HUES6 (cell line): ENCODE measurements at regions not wholly inside any gene's neighbourhood (a gene's known extent, or its start where the extent isn't known, plus 50 kb on each side); places are given as distances from the start of the nearest gene placed in this dataset.
"Not testable (repeated sequence)": the region's sequence is repeated elsewhere in the genome, so short reads cannot be mapped to it uniquely, and the experiment has no call there.

Experiments
- H3K27ac ChIP-seq: 2 replicates; pipeline ENCODE4 v1.7.0; 2013; ENCODE audit warnings: low read depth, mild to moderate bottlenecking, low read length, inconsistent platforms
- H3K27me3 ChIP-seq: 2 replicates; pipeline ENCODE4 v1.6.1; 2013; ENCODE audit warnings: low read length; ENCODE audit not compliant: control insufficient read depth, insufficient read depth
- H3K36me3 ChIP-seq: 2 replicates; pipeline ENCODE4 v1.6.1; 2013; ENCODE audit warnings: low read length; ENCODE audit not compliant: control insufficient read depth, insufficient read depth
- H3K4me1 ChIP-seq: 2 replicates; pipeline ENCODE4 v1.6.1; 2013; ENCODE audit warnings: low read length; ENCODE audit not compliant: control insufficient read depth, insufficient read depth
- H3K4me3 ChIP-seq: 2 replicates; pipeline ENCODE4 v1.5.1; 2013; ENCODE audit warnings: low read depth, low read length
- H3K9ac ChIP-seq: one replicate; pipeline ENCODE4 v1.6.1; 2013; ENCODE audit warnings: mild to moderate bottlenecking, low read length
- H3K9me3 ChIP-seq: 2 replicates; pipeline ENCODE4 v1.6.1; 2013; ENCODE audit warnings: low read depth, low read length; ENCODE audit not compliant: control insufficient read depth, insufficient read depth

DNA sequence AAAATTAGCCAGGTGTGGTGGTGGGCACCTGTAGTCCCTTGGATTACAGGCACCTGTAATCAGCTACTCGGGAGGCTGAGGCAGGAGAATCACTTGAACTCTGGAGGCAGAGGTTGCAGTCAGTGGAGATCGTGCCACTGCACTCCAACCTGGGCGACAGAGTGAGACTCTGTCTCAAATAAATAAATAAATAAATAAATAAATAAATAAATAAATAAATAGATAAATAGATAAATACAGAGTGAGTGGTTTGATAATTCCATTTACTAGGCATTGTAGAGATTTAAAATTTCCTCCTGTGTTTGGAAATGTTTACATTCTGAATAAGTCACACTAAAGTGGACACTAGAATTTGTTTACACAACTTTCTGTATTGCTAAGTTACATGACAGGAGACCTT, 504.4 kb upstream of the SEL1L start:
- not testable (repeated sequence) for H3K4me1 ChIP-seq, H3K27ac ChIP-seq, H3K36me3 ChIP-seq, H3K9me3 ChIP-seq, H3K27me3 ChIP-seq, H3K9ac ChIP-seq, H3K4me3 ChIP-seq

DNA sequence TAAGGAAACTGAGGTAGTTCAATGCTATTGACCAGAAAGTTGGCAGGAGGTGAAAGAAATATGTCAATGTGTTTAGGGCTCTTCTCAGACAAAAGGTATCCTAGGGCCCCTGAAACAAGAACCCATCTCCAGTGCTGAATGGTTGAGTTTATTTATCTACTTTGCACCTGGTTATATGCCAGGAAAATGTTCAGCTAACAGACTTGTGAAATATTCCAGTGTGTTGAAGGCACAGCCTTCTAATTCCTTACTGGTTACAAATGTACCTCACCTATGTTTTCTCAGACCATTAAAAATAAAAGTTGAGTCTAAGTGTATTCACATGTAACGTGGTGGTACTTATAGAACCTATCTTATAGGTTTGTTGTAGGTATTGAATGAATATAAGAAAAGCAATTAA, 511.7 kb upstream of the SEL1L start:
- Histone ChIP-seq H3K4me3 (no peak overlapping the region), H3K4me1 (no peaks in the 10 kb centered on the region), H3K9me3 (no peaks in the 10 kb centered on the region), H3K27ac (no peak overlapping the region), H3K27me3 (no peaks in the 10 kb centered on the region), H3K9ac (no peak overlapping the region), H3K36me3 (no peaks in the 10 kb centered on the region)

DNA sequence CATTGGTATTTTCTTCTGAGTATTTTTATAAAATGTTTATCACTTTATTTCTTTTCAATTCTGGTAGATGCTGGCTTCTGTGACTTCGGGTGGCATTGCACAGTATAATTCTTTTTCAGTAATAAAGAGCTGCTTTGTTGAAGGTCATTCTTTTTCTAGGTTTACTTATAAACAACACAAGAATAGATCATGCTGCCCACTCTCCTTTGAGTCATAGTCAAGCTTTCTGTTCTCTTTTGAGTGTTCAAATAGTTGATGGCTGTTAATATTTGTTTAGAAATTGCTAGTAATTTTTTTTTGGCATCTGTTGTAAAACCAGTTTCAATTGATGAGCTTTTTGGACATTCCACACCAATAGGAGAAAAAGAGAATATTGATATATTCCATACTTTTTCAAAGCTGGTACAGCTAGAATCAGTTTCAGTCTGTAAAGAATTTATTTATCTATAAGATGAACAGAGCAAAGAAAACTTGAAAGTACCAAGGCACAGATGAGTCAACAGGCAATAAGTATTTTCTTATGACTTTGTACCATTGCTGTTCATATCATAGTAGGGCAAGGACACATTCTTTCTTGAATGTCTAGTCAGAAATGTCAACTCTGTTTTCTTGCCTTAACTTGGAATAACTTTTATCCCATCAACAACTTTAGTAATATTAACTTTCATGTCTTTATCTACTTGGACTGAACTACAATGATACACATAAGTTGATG, 513.0 kb upstream of the SEL1L start:
- H3K4me3 ChIP-seq, result no peak overlapping the region
- no peak overlapping the region for H3K27ac ChIP-seq
- no peaks in the 10 kb centered on the region for H3K27me3 ChIP-seq
- no peak overlapping the region for H3K9ac ChIP-seq
- no peaks in the 10 kb centered on the region for H3K36me3 ChIP-seq
- no peaks in the 10 kb centered on the region for H3K4me1 ChIP-seq
- H3K9me3 ChIP-seq, result no peaks in the 10 kb centered on the region

DNA sequence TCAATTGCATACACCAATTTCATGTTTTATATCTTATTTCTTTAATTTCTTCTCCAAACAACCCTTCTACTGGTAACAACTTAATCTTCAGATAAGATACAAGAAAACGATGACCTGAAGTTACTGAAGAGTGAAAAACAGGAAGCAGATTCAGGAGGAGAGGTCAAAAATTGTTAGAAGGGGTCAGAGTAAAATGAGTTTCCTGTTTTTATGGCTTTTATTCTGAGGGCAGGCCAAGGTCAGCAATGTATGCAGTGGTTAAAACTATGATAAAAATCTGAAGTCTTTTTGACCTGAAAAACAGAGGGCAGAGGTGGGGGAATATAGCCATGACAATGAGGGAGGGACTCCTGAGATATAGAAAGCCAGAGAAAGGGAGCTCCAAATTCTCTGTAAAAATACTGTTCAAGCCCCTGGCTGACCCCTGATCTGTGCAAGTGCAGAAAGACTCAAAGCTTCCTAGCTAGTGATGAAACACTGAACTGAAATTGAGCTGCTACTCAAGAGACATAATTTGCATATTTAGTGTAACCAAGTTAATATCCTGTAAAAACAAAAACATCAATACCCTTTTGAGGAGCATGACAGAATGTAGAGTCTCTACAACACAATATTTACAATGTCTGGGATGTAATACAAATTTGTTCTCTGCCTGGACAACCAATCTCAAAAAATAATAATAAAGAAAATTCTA, 514.3 kb upstream of the SEL1L start:
- no peak overlapping the region for H3K27ac ChIP-seq
- H3K4me1 ChIP-seq, result no peaks in the 10 kb centered on the region
- no peak overlapping the region for H3K9ac ChIP-seq
- H3K4me3 ChIP-seq, result no peak overlapping the region
- H3K9me3 ChIP-seq, result no peaks in the 10 kb centered on the region
- no peaks in the 10 kb centered on the region for H3K27me3 ChIP-seq
- no peaks in the 10 kb centered on the region for H3K36me3 ChIP-seq

DNA sequence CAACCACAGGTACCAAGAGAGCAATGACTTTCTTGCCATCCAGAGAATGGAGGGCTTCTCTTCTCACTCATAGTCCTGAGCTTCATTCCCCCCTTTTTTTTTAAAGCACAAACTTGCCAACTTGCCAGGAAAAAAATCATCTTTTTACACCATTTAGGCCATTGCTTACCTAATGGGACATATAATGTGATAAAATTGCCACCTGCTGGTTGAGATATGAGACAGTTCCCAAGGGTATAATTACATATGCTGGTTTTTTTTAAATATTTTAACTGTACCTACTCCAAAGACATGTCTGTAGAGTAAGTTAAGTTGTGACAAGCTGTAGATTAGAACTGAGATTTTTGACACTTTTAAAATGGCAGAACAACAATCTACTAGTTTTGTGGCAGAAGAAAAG, 519.1 kb upstream of the SEL1L start:
- no peak overlapping the region for H3K4me3 ChIP-seq
- H3K36me3 ChIP-seq, result no peaks in the 10 kb centered on the region
- no peak overlapping the region for H3K9ac ChIP-seq
- H3K9me3 ChIP-seq, result no peaks in the 10 kb centered on the region
- H3K27me3 ChIP-seq, result no peaks in the 10 kb centered on the region
- H3K4me1 ChIP-seq, result no peaks in the 10 kb centered on the region
- H3K27ac ChIP-seq, result no peak overlapping the region

DNA sequence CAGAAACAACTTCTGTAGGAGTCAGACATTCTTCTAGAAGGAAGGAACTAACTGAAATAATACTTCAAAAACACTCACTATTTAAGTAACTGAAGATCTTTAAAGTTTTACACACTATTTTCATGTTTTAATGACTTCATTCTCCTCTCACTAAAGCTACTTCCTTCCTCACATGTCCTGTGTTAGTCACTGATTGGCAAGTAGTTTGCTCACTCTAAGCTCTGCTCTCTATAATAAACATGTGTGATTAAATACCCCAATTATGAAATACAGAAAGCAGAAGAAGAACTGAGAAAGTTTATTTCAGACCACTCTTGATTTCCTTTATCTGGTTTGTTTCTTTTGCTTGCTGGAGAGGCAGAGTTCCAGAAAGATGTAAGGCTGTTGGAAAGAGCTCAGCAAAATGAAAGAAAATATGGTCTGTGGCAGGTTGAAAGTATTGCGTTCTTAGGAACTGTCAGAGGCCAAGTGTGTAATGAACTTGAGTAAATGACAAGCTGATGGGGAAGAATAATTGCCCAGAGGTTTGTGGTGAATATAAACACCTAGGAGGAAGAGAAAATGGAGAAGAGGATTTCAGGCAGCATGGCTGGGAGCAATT, 522.0 kb upstream of the SEL1L start:
- H3K9ac ChIP-seq, result no peak overlapping the region
- no peak overlapping the region for H3K4me3 ChIP-seq
- no peaks in the 10 kb centered on the region for H3K9me3 ChIP-seq
- H3K27ac ChIP-seq, result no peak overlapping the region
- no peaks in the 10 kb centered on the region for H3K36me3 ChIP-seq
- H3K4me1 ChIP-seq, result peaks cover 4% of the 10 kb centered on the region
- no peaks in the 10 kb centered on the region for H3K27me3 ChIP-seq

DNA sequence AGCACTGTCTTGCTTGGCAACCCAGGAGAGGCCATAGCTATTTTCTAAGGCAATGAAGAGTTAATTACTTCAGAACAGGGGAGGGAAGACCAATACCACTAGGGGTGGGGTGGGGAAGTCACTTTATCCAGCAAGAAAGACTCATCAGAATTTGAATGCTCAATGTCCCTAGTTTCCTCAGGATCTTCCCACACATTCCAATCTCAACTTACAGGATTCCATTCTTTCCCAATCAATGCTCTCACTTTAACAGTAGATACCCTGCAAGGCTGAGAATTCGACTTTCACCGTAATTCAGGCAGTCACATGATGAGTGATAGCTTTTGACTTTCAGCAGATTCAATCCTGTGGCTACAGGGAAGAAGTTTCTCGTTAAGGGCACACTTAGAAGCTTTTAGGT, 526.6 kb upstream of the SEL1L start:
- Histone ChIP-seq H3K9me3 (no peaks in the 10 kb centered on the region), H3K27ac (no peak overlapping the region), H3K4me1 (peaks cover 6% of the 10 kb centered on the region), H3K27me3 (no peaks in the 10 kb centered on the region), H3K36me3 (no peaks in the 10 kb centered on the region), H3K9ac (no peak overlapping the region), H3K4me3 (no peak overlapping the region)

DNA sequence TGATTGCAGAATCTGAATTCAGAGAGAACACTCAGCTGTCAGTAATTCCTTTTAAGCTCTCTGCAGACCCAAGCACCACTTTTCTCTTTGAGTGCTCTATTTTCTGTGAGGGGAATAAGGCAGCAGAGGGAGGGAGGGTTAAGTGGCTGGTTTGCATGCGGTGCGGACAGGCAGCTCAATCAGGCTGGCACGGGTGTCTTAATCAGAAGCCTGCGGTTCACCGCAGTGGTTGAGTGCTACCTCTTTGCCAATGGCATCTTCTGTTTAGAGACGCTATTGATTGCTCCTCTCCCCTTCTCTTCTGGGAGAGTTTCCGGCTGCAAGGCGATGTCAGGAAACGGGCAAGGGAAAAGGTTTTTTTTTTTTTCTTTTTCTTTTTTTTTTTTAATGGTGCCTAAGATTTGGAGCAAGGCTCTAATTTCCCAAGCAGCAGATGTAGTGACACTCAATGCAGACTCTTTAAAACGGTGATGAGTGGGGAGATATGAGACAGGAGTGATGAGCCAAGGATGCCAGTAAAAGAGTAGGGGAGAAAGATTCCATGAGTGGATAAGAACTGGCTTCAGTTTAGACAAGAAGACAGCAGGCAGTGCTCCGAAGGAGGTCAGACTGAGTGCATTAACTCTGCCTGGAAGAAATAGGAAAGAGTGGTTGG, 533.7 kb upstream of the SEL1L start:
- Histone ChIP-seq H3K4me1 (no peaks in the 10 kb centered on the region), H3K27me3 (no peaks in the 10 kb centered on the region), H3K9ac (no peak overlapping the region), H3K9me3 (no peaks in the 10 kb centered on the region), H3K27ac (no peak overlapping the region), H3K36me3 (no peaks in the 10 kb centered on the region), H3K4me3 (no peak overlapping the region)

DNA sequence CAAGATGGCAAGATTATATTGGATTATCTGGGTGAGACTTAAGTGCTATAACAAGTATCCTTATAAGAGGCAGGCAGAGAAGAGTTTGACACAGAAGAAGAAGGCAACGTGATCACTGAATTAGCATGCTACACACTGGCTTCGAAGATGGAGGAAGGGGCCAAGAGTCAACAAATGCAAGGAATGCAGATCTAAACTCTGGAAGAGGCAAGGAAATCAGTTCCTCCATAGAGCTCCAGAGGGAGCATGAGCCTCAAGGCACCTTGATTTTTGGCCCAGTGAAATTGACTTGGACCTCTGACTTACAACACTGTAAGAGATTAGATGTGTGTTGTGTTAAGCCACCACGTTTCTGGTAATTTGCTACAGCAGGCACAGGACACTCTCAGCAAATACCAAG, 536.4 kb upstream of the SEL1L start:
- no peak overlapping the region for H3K9ac ChIP-seq
- no peak overlapping the region for H3K4me3 ChIP-seq
- H3K27ac ChIP-seq, result no peak overlapping the region
- no peaks in the 10 kb centered on the region for H3K27me3 ChIP-seq
- H3K9me3 ChIP-seq, result no peaks in the 10 kb centered on the region
- no peaks in the 10 kb centered on the region for H3K36me3 ChIP-seq
- no peaks in the 10 kb centered on the region for H3K4me1 ChIP-seq

DNA sequence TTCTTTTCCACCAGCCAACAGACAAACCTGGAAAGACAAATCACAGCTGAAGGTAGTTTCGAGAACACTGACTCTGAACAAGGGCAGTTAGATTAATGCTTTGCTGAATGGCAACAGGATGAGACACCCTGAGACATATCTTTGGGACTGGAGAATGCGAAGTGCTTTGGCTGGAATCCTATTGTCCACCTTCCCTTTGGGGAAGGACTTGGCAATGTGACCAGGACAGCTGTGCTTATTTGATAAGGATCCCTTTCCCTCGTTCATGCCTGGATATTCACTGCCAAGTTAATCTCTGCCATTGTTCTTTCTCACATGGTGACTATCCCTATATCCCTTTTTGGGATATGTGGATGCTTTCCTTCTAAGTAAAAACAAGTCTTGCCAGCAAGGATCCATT, 537.1 kb upstream of the SEL1L start:
- Histone ChIP-seq H3K27ac (no peak overlapping the region), H3K36me3 (no peaks in the 10 kb centered on the region), H3K27me3 (no peaks in the 10 kb centered on the region), H3K4me3 (no peak overlapping the region), H3K9me3 (no peaks in the 10 kb centered on the region), H3K4me1 (no peaks in the 10 kb centered on the region), H3K9ac (no peak overlapping the region)

DNA sequence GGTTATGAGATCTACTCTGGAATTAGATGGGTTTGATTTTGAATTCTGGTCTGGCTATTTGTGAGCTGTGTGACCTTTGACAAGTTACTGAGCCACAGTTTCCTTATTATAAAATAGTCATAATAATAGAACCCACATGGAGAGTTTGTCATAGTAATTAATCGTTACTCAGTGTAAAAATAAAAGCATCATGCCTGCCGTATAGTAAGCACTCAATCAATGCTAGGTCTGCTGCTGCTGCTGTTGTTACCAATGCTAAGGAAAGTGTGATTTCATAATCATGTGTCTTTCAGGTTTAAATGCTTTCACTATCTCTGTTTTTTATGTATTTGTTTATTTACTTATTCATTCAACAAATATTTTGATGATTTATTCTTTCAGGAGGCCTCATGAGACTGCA, 539.9 kb upstream of the SEL1L start:
- Histone ChIP-seq H3K27me3 (no peaks in the 10 kb centered on the region), H3K27ac (no peak overlapping the region), H3K9ac (no peak overlapping the region), H3K4me3 (no peak overlapping the region), H3K4me1 (no peaks in the 10 kb centered on the region), H3K9me3 (no peaks in the 10 kb centered on the region), H3K36me3 (no peaks in the 10 kb centered on the region)
